ENCODE measurements at regions not wholly inside any gene's neighbourhood (a gene's known extent, or its start where the extent isn't known, plus 50 kb on each side); places are given as distances from the start of the nearest gene placed in this dataset.

DNA sequence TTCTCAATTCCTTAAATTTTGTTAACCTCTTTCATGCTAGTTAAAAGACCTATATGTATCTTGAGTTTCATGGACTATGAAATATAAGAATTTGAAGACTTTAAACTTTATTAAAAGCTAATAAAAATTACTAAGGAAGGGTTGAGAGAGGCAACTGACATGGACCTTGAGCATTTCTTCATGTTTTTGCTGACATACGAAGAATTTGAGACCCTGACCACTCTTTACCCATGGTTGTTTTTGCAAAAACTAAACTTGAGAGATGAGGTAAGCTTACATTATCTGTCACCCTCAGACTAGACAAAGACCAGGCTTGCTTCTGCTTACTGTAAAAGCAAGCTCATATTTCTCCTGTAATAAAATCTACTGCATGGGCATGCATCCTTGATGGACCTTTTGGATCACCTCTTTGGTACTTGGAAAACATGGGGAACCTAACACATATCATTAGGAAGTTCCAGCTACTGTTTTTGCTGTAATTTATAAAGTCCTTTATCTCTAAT lies 338.2 kb upstream of the PABPC4L start:
- TF ChIP-seq EZH2phosphoT487 (IDR thresholded peaks at IDR 0.05; ENCODE audit: borderline replicate concordance, low read length), result no peak
- no peak for TF ChIP-seq CTCF (conservative IDR thresholded peaks at IDR 0.05; ENCODE audit: low read depth, low read length)
- TF ChIP-seq EZH2 (IDR thresholded peaks at IDR 0.05; ENCODE audit: low read length, unreplicated experiment), result no peak
- Histone ChIP-seq H3K36me3 (ENCODE audit: low read depth, low read length) (no peaks in the 10 kb centered on the region), H3K9ac (ENCODE audit: low read length) (no peak overlapping the region), H3K4me1 (ENCODE audit: insufficient read depth, low read length) (peaks cover 5% of the 10 kb centered on the region; the same call in 1 of the 2 replicates), H3K27me3 (ENCODE audit: low read length) (no peaks in the 10 kb centered on the region), H3K9me2 (replicated peaks; ENCODE audit: low read length) (no peaks in the 10 kb centered on the region), H3K79me2 (ENCODE audit: low read length) (no peaks in the 10 kb centered on the region), H3K4me3 (ENCODE audit: low read length) (no peak overlapping the region), H3K4me2 (ENCODE audit: low read length) (no peak overlapping the region), H3K27ac (ENCODE audit: low read length) (no peak overlapping the region), H3F3A (ENCODE audit: low read length, unreplicated experiment) (no peaks in the 10 kb centered on the region), H3K9me3 (ENCODE audit: low read length) (no peaks in the 10 kb centered on the region), H4K20me1 (ENCODE audit: low read length) (no peaks in the 10 kb centered on the region), H2AFZ (ENCODE audit: low read length) (no peak overlapping the region)
- intact Hi-C loops (cut with micrococcal nuclease), result no loop called here
- BruUV-seq (replicated peaks), result no TSS peak
- DNase-seq (no peak), ATAC-seq (no peak)
- ChIA-PET CTCF (no interaction called here), POLR2A (ENCODE audit: unreplicated experiment) (no interaction called here)

DNA sequence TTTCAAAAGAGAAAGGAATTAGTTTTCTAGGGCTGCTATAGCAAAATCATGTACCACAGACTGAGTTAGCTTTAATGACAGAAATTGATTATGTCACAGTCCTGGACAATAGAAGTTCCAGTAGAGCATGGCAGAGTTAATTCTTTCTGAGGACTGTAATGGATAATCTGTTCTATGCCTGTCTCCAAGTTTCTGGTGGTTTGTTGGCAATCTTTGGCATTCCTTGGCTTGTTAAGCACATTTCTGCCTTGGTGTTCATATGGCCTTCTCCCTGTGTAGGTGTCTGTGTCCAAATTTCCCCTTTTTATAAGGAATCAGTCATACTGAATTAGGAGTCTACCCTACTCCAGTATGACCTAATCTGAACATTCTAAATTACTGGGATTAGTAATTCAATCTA lies 336.1 kb upstream of the PABPC4L start:
- DNase-seq, result no peak

More for the DNA sequence above, 336.1 kb upstream of the PABPC4L start:
- no TSS peak for BruUV-seq (replicated peaks)
- no peak overlapping the region for H3K27ac ChIP-seq (ENCODE audit: low read length)
- ChIA-PET CTCF (no interaction called here), POLR2A (ENCODE audit: unreplicated experiment) (no interaction called here)
- no peak overlapping the region for H3K4me3 ChIP-seq (ENCODE audit: low read length)
- H3K79me2 ChIP-seq (ENCODE audit: low read length), result no peaks in the 10 kb centered on the region
- ATAC-seq, result no peak
- intact Hi-C loops (cut with micrococcal nuclease), result no loop called here
- TF ChIP-seq CTCF (conservative IDR thresholded peaks at IDR 0.05; ENCODE audit: low read depth, low read length) (no peak), EZH2phosphoT487 (IDR thresholded peaks at IDR 0.05; ENCODE audit: borderline replicate concordance, low read length) (no peak), EZH2 (IDR thresholded peaks at IDR 0.05; ENCODE audit: low read length, unreplicated experiment) (no peak)
- no peaks in the 10 kb centered on the region for H3K36me3 ChIP-seq (ENCODE audit: low read depth, low read length)
- H3K9ac ChIP-seq (ENCODE audit: low read length), result no peak overlapping the region
- no peaks in the 10 kb centered on the region for H3K9me2 ChIP-seq (replicated peaks; ENCODE audit: low read length)
- H3K27me3 ChIP-seq (ENCODE audit: low read length), result no peaks in the 10 kb centered on the region
- no peak overlapping the region for H2AFZ ChIP-seq (ENCODE audit: low read length)
- H3F3A ChIP-seq (ENCODE audit: low read length, unreplicated experiment), result no peaks in the 10 kb centered on the region
- no peak overlapping the region for H3K4me2 ChIP-seq (ENCODE audit: low read length)
- no peaks in the 10 kb centered on the region for H4K20me1 ChIP-seq (ENCODE audit: low read length)
- no peaks in the 10 kb centered on the region for H3K4me1 ChIP-seq (ENCODE audit: insufficient read depth, low read length)
- no peaks in the 10 kb centered on the region for H3K9me3 ChIP-seq (ENCODE audit: low read length)

All from PC-3 (cell line).